Tibial artery (tissue), 4 donors: ENCODE measurements at regions not wholly inside any gene's neighbourhood (a gene's known extent, or its start where the extent isn't known, plus 50 kb on each side); places are given as distances from the start of the nearest gene placed in this dataset.

Source experiments
- DNase-seq, 2 donors: peaks; one replicate each; pipeline ENCODE4 v3.0.0-alpha.2; 2019
- H3K27ac ChIP-seq, 2 donors: fragments of 200-600 bp; sonication (generic) in 1 of 2; 1 replicate in 1 of 2; 2 replicates in 1 of 2; pipeline ENCODE4 v1.5.1; 2018 to 2019; ENCODE audit warnings: mild to moderate bottlenecking in 1 of 2
- H3K27me3 ChIP-seq, 2 donors: fragments of 200-600 bp; sonication (generic) in 1 of 2; one replicate each; pipeline versions ENCODE4 v1.5.1 to v1.6.0; 2016 to 2019
- H3K36me3 ChIP-seq, 3 donors: fragments of 200-600 bp; sonication (generic) in 2 of 3; one replicate each; pipeline ENCODE4 v1.5.1; 2016 to 2019; ENCODE audit warnings: mild to moderate bottlenecking in 2 of 3
- H3K4me1 ChIP-seq, 4 donors: fragments of 200-600 bp; sonication (generic) in 2 of 4; 1 replicate in 3 of 4; 2 replicates in 1 of 4; pipeline ENCODE4 v1.5.1; 2016 to 2019
- H3K4me3 ChIP-seq, 2 donors: fragments of 200-600 bp; sonication (generic) in 1 of 2; 1 replicate in 1 of 2; 2 replicates in 1 of 2; pipeline ENCODE4 v1.5.1; 2018 to 2019; ENCODE audit warnings: mild to moderate bottlenecking in 2 of 2
- H3K9me3 ChIP-seq, 3 donors: fragments of 200-600 bp; sonication (generic) in 1 of 3; one replicate each; pipeline ENCODE4 v1.5.1; 2016 to 2019
- CTCF ChIP-seq, 2 experiments: fragments of 200-600 bp in 1 of 2; fragments of 450-650 bp in 1 of 2; IDR thresholded peaks; one replicate each; pipeline ENCODE4 v1.5.1; 2017 to 2019; ENCODE audit warnings: antibody characterized with exemption in 2 of 2, mild to moderate bottlenecking in 1 of 2, moderate library complexity in 1 of 2
- intact Hi-C: fragments of 100-400 bp; cut with DNase I; formaldehyde crosslinking; loops from one replicate; pipeline ENCODE4 v1.15.0; 2023; ENCODE audit warnings: low total_unique reads

- Histone ChIP-seq H3K36me3 (no peaks in the 10 kb centered on the region), H3K9me3 (no peaks in the 10 kb centered on the region), H3K4me3 (no peak overlapping the region), H3K27me3 (no peaks in the 10 kb centered on the region), H3K4me1 (peaks cover 0 to 4% (median 0%) of the 10 kb centered on the region in 4 donors), H3K27ac (no peak overlapping the region)
- no peak for TF ChIP-seq CTCF (IDR thresholded peaks at IDR 0.05)
- no peak for DNase-seq
- intact Hi-C loops: no loop called here
Observed at GRCh38 chr2:212906620-212907019, 244.8 kb downstream of the IKZF2 start.

- intact Hi-C loops: no loop called here
- H3K9me3 ChIP-seq: no peaks in the 10 kb centered on the region
- TF ChIP-seq CTCF (IDR thresholded peaks at IDR 0.05): no peak
- H3K27me3 ChIP-seq: no peaks in the 10 kb centered on the region
- no peaks in the 10 kb centered on the region for H3K36me3 ChIP-seq
- DNase-seq: no peak
- H3K4me3 ChIP-seq: no peak overlapping the region
- no peaks in the 10 kb centered on the region for H3K4me1 ChIP-seq
- H3K27ac ChIP-seq: no peak overlapping the region
Observed at GRCh38 chr2:212905640-212906201, 245.7 kb downstream of the IKZF2 start.

GRCh38 chr2:212904646-212905045 lies 246.8 kb downstream of the IKZF2 start:
- Histone ChIP-seq H3K4me3 (no peak overlapping the region), H3K9me3 (no peaks in the 10 kb centered on the region), H3K4me1 (no peaks in the 10 kb centered on the region), H3K36me3 (no peaks in the 10 kb centered on the region), H3K27ac (no peak overlapping the region), H3K27me3 (no peaks in the 10 kb centered on the region)
- intact Hi-C loops: no loop called here
- DNase-seq: no peak
- TF ChIP-seq CTCF (IDR thresholded peaks at IDR 0.05): no peak

DNA sequence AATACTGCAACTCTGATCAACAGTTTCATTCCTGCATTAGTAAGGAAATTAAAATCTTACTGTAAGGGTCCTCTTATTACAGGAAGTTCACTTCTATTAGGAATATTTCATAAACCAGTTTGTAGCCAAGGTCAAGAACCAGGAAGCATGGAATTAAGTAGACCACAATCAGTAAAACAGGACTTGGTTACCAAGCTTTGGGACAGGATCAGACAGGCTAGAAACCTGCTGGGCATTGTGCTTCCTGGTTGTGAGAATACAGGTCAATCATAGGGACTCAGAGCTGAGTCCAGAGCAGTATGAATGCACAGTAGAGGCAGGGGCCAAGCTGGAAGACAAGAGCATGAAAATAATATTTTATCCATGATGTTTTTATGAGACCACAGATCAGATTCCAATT lies 248.0 kb downstream of the IKZF2 start:
- H3K4me1 ChIP-seq: no peaks in the 10 kb centered on the region
- H3K27ac ChIP-seq: no peak overlapping the region
- no peaks in the 10 kb centered on the region for H3K27me3 ChIP-seq
- no peaks in the 10 kb centered on the region for H3K36me3 ChIP-seq
- intact Hi-C loops: no loop called here
- H3K9me3 ChIP-seq: no peaks in the 10 kb centered on the region
- DNase-seq: no peak
- TF ChIP-seq CTCF (IDR thresholded peaks at IDR 0.05): no peak
- H3K4me3 ChIP-seq: no peak overlapping the region

- Histone ChIP-seq H3K36me3 (no peaks in the 10 kb centered on the region), H3K27me3 (no peaks in the 10 kb centered on the region), H3K9me3 (no peaks in the 10 kb centered on the region), H3K27ac (no peak overlapping the region), H3K4me1 (no peaks in the 10 kb centered on the region), H3K4me3 (no peak overlapping the region)
- TF ChIP-seq CTCF (IDR thresholded peaks at IDR 0.05): no peak
- DNase-seq: no peak
- intact Hi-C loops: no loop called here
Observed at GRCh38 chr2:212902421-212902820, 249.0 kb downstream of the IKZF2 start.
